ENCODE measurements at regions not wholly inside any gene's neighbourhood (a gene's known extent, or its start where the extent isn't known, plus 50 kb on each side); places are given as distances from the start of the nearest gene placed in this dataset.
"Not testable (repeated sequence)": the region's sequence is repeated elsewhere in the genome, so short reads cannot be mapped to it uniquely, and the experiment has no call there.

DNA sequence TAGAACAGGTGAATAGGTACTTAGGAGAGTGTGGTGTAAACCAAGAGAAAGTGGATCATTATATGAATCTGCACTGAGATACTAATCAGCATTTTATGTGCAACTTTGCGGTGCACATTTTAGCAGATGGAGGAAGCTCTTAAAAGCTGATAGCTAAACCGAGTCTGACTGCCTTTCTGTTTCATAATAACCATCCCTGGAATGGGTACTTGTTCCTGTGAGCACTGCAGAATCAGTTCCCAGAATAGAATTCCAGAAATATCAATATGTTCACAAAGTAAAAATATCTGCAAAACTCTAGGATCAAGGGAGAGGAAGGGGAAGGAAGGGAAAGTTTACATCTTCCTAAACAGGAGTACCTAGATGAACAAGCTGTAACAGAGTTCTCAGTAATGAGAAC is 432.2 kb upstream of the HNRNPA3 start:
- no peaks in the 10 kb centered on the region for H3K4me1 ChIP-seq (ENCODE audit: control insufficient read depth in 2 of 2, insufficient read depth in 2 of 2, low read length in 1 of 2)
- no peaks in the 10 kb centered on the region for H3K27me3 ChIP-seq (ENCODE audit: control insufficient read depth in 1 of 2, insufficient read depth in 2 of 2, low read length in 2 of 2)
- H3K36me3 ChIP-seq (ENCODE audit: control insufficient read depth in 2 of 2, insufficient read depth in 2 of 2, low read length in 1 of 2): no peaks in the 10 kb centered on the region
- H3K4me3 ChIP-seq (ENCODE audit: low read depth in 1 of 2, low read length in 2 of 2): no peak overlapping the region
- H3K9me3 ChIP-seq (ENCODE audit: control insufficient read depth in 2 of 2, insufficient read depth in 1 of 2, low read depth in 1 of 2, low read length in 1 of 2): no peaks in the 10 kb centered on the region
- no peak overlapping the region for H3K27ac ChIP-seq (ENCODE audit: low read depth in 2 of 2, low read length in 1 of 2)
- 75 to 76% methylated on average over 2 of the region's 2 CpGs for whole genome bisulfite sequencing, 2 donors

DNA sequence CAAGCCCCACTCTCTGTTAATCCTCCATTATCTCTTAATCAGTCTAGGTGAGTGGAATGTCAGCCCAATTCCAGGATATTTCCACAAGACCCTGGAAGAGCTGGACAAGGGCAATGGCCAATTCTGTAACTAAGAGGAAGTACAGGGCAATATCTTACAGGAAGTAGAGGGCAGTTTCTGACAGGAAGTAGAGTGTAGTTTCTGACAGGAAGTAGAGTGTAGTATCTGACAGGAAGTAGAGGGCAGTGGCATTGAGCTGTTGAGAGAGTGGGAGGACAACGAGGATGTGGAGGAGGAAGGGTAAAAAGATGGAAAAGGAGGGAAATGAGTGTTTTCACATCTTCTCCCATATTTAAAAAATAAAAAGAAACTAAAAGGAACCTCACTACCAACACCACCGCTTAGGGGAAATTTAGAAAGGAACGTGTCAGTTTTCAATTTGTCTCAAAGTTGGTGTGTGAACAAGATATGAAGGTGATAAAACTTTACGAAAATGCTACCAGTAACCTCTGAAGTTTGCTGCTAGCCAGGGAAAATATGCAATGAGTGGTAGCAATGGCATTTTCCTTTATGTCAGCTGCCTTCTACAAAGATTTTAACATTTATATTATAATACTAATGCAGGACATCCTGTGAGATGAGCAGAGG is 430.9 kb upstream of the HNRNPA3 start:
- Histone ChIP-seq H3K27me3 (ENCODE audit: control insufficient read depth in 1 of 2, insufficient read depth in 2 of 2, low read length in 2 of 2) (no peaks in the 10 kb centered on the region), H3K36me3 (ENCODE audit: control insufficient read depth in 2 of 2, insufficient read depth in 2 of 2, low read length in 1 of 2) (no peaks in the 10 kb centered on the region), H3K9me3 (ENCODE audit: control insufficient read depth in 2 of 2, insufficient read depth in 1 of 2, low read depth in 1 of 2, low read length in 1 of 2) (no peaks in the 10 kb centered on the region), H3K27ac (ENCODE audit: low read depth in 2 of 2, low read length in 1 of 2) (no peak overlapping the region), H3K4me1 (ENCODE audit: control insufficient read depth in 2 of 2, insufficient read depth in 2 of 2, low read length in 1 of 2) (no peaks in the 10 kb centered on the region), H3K4me3 (ENCODE audit: low read depth in 1 of 2, low read length in 2 of 2) (no peak overlapping the region)
- 71 to 77% methylated on average over 4 of the region's 4 CpGs for WGBS, 2 donors

DNA sequence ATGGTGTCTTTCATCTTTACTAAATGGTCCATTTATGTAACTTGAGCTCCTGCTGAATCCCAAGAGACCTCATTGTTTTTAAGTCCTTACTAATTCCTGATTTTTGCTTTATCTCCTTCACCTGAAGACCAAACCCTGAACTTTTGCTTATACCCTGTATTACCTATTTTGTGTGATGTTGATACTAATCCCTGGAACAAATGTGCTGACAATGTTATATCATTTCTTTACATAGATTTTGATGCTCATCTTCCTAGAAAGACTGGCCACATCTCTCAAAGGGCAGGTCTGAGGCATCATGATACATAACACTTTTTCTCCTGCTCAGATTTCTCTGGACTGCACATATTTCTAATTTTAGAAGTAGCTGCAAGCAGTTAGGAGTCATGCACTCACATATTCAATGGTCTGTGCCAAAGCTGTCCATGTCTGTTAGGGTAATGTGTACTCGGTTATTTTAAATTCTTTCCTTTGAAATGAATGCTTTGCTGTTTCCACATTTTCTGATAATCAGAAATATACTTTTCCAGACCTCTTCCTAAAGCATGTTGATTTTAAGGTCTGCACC is 427.9 kb upstream of the HNRNPA3 start:
- Histone ChIP-seq H3K4me3 (ENCODE audit: low read depth in 1 of 2, low read length in 2 of 2) (no peak overlapping the region), H3K36me3 (ENCODE audit: control insufficient read depth in 2 of 2, insufficient read depth in 2 of 2, low read length in 1 of 2) (no peaks in the 10 kb centered on the region), H3K27me3 (ENCODE audit: control insufficient read depth in 1 of 2, insufficient read depth in 2 of 2, low read length in 2 of 2) (no peaks in the 10 kb centered on the region), H3K9me3 (ENCODE audit: control insufficient read depth in 2 of 2, insufficient read depth in 1 of 2, low read depth in 1 of 2, low read length in 1 of 2) (no peaks in the 10 kb centered on the region), H3K4me1 (ENCODE audit: control insufficient read depth in 2 of 2, insufficient read depth in 2 of 2, low read length in 1 of 2) (no peaks in the 10 kb centered on the region), H3K27ac (ENCODE audit: low read depth in 2 of 2, low read length in 1 of 2) (no peak overlapping the region)
- WGBS, 2 donors: 72 to 76% methylated on average over 1 of the region's 1 CpG

DNA sequence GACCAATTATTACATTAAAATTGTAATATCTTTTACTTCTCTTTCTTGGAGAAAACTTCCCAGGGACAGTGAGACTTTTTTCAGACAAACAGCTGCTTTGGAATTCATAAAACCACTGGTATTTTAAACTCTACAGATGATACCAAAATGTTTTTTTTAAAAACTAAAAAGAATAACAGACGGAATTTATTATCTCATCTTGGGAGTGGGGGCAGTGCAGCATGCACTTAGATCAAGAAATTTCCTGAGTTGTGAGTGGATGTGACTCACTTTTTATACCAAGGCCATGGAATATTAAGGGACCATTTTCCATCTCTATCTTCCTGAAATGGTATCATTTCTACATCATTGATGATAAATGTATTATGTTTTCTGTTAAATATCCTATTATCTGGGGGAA is 422.8 kb upstream of the HNRNPA3 start:
- Histone ChIP-seq H3K27ac (ENCODE audit: low read depth in 2 of 2, low read length in 1 of 2) (no peak overlapping the region), H3K4me3 (ENCODE audit: low read depth in 1 of 2, low read length in 2 of 2) (no peak overlapping the region), H3K4me1 (ENCODE audit: control insufficient read depth in 2 of 2, insufficient read depth in 2 of 2, low read length in 1 of 2) (no peaks in the 10 kb centered on the region), H3K27me3 (ENCODE audit: control insufficient read depth in 1 of 2, insufficient read depth in 2 of 2, low read length in 2 of 2) (peaks cover 0 to 3% of the 10 kb centered on the region in 2 donors), H3K36me3 (ENCODE audit: control insufficient read depth in 2 of 2, insufficient read depth in 2 of 2, low read length in 1 of 2) (no peaks in the 10 kb centered on the region), H3K9me3 (ENCODE audit: control insufficient read depth in 2 of 2, insufficient read depth in 1 of 2, low read depth in 1 of 2, low read length in 1 of 2) (no peaks in the 10 kb centered on the region)
- WGBS, 2 donors: 60 to 63% methylated on average over 1 of the region's 1 CpG

DNA sequence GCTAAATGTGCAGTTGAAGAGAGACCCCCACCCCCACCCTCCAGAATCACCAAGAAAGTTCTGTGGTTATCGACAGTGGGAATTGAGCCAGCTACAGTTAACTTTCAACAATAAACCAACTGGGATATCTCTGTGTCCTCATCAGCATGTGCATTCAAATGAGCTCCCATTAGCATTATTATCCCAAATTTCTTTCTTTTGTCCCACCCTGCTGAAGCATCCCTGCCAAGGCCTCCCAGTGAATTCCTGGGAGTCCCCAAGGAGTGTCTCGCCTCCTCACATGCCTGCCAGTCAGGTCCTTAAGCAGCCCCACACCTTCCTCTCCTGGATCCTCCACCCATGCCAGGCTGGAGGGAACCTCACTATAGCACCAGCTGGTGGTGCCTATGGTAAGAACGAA is 422.1 kb upstream of the HNRNPA3 start:
- H3K27me3 ChIP-seq (ENCODE audit: control insufficient read depth in 1 of 2, insufficient read depth in 2 of 2, low read length in 2 of 2): peaks cover 0 to 3% of the 10 kb centered on the region in 2 donors

GRCh38 chr2:176793792-176794191 is 418.8 kb upstream of the HNRNPA3 start:
- WGBS, 2 donors: 61 to 74% methylated on average over 6 of the region's 6 CpGs
- Histone ChIP-seq H3K9me3 (ENCODE audit: control insufficient read depth in 2 of 2, insufficient read depth in 1 of 2, low read depth in 1 of 2, low read length in 1 of 2) (no peaks in the 10 kb centered on the region), H3K4me3 (ENCODE audit: low read depth in 1 of 2, low read length in 2 of 2) (no peak overlapping the region), H3K27me3 (ENCODE audit: control insufficient read depth in 1 of 2, insufficient read depth in 2 of 2, low read length in 2 of 2) (peaks cover 0 to 3% of the 10 kb centered on the region in 2 donors), H3K27ac (ENCODE audit: low read depth in 2 of 2, low read length in 1 of 2) (no peak overlapping the region), H3K36me3 (ENCODE audit: control insufficient read depth in 2 of 2, insufficient read depth in 2 of 2, low read length in 1 of 2) (no peaks in the 10 kb centered on the region), H3K4me1 (ENCODE audit: control insufficient read depth in 2 of 2, insufficient read depth in 2 of 2, low read length in 1 of 2) (no peaks in the 10 kb centered on the region)

More for the DNA sequence above, 422.1 kb upstream of the HNRNPA3 start:
- no peaks in the 10 kb centered on the region for H3K36me3 ChIP-seq (ENCODE audit: control insufficient read depth in 2 of 2, insufficient read depth in 2 of 2, low read length in 1 of 2)
- 85 to 89% methylated on average over 3 of the region's 3 CpGs for WGBS, 2 donors
- H3K9me3 ChIP-seq (ENCODE audit: control insufficient read depth in 2 of 2, insufficient read depth in 1 of 2, low read depth in 1 of 2, low read length in 1 of 2): no peaks in the 10 kb centered on the region
- H3K4me3 ChIP-seq (ENCODE audit: low read depth in 1 of 2, low read length in 2 of 2): no peak overlapping the region
- no peak overlapping the region for H3K27ac ChIP-seq (ENCODE audit: low read depth in 2 of 2, low read length in 1 of 2)
- H3K4me1 ChIP-seq (ENCODE audit: control insufficient read depth in 2 of 2, insufficient read depth in 2 of 2, low read length in 1 of 2): no peaks in the 10 kb centered on the region

GRCh38 chr2:176794392-176794791 is 418.2 kb upstream of the HNRNPA3 start:
- no peak overlapping the region for H3K27ac ChIP-seq (ENCODE audit: low read depth in 2 of 2, low read length in 1 of 2)
- 79 to 88% methylated on average over 1 of the region's 1 CpG for WGBS, 2 donors

GRCh38 chr2:176795823-176796222 is 416.8 kb upstream of the HNRNPA3 start:
- H3K9me3 ChIP-seq (ENCODE audit: control insufficient read depth in 2 of 2, insufficient read depth in 1 of 2, low read depth in 1 of 2, low read length in 1 of 2): no peaks in the 10 kb centered on the region
- H3K4me3 ChIP-seq (ENCODE audit: low read depth in 1 of 2, low read length in 2 of 2): no peak overlapping the region
- no peaks in the 10 kb centered on the region for H3K36me3 ChIP-seq (ENCODE audit: control insufficient read depth in 2 of 2, insufficient read depth in 2 of 2, low read length in 1 of 2)
- no peaks in the 10 kb centered on the region for H3K4me1 ChIP-seq (ENCODE audit: control insufficient read depth in 2 of 2, insufficient read depth in 2 of 2, low read length in 1 of 2)
- peaks cover 0 to 3% of the 10 kb centered on the region in 2 donors for H3K27me3 ChIP-seq (ENCODE audit: control insufficient read depth in 1 of 2, insufficient read depth in 2 of 2, low read length in 2 of 2)
- 82% methylated on average over 2 of the region's 2 CpGs for WGBS, 2 donors
- H3K27ac ChIP-seq (ENCODE audit: low read depth in 2 of 2, low read length in 1 of 2): no peak overlapping the region

More at GRCh38 chr2:176794392-176794791, 418.2 kb upstream of the HNRNPA3 start:
- Histone ChIP-seq H3K4me3 (ENCODE audit: low read depth in 1 of 2, low read length in 2 of 2) (no peak overlapping the region), H3K27me3 (ENCODE audit: control insufficient read depth in 1 of 2, insufficient read depth in 2 of 2, low read length in 2 of 2) (peaks cover 0 to 3% of the 10 kb centered on the region in 2 donors), H3K36me3 (ENCODE audit: control insufficient read depth in 2 of 2, insufficient read depth in 2 of 2, low read length in 1 of 2) (no peaks in the 10 kb centered on the region), H3K4me1 (ENCODE audit: control insufficient read depth in 2 of 2, insufficient read depth in 2 of 2, low read length in 1 of 2) (no peaks in the 10 kb centered on the region), H3K9me3 (ENCODE audit: control insufficient read depth in 2 of 2, insufficient read depth in 1 of 2, low read depth in 1 of 2, low read length in 1 of 2) (no peaks in the 10 kb centered on the region)

DNA sequence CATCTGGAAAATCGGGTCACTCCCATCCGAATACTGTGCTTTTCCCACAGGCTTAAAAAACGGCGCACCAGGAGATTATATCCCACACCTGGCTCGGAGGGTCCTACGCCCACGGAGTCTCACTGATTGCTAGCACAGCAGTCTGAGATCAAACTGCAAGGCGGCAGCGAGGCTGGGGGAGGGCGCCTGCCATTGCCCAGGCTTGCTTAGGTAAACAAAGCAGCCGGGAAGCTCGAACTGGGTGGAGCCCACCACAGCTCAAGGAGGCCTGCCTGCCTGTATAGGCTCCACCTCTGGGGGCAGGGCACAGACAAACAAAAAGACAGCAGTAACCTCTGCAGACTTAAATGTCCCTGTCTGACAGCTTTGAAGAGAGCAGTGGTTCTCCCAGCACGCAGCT is 415.9 kb upstream of the HNRNPA3 start:
- not testable (repeated sequence) for H3K4me1 ChIP-seq (ENCODE audit: control insufficient read depth in 2 of 2, insufficient read depth in 2 of 2, low read length in 1 of 2); H3K9me3 ChIP-seq (ENCODE audit: control insufficient read depth in 2 of 2, insufficient read depth in 1 of 2, low read depth in 1 of 2, low read length in 1 of 2); H3K4me3 ChIP-seq (ENCODE audit: low read depth in 1 of 2, low read length in 2 of 2); H3K27ac ChIP-seq (ENCODE audit: low read depth in 2 of 2, low read length in 1 of 2); H3K27me3 ChIP-seq (ENCODE audit: control insufficient read depth in 1 of 2, insufficient read depth in 2 of 2, low read length in 2 of 2); H3K36me3 ChIP-seq (ENCODE audit: control insufficient read depth in 2 of 2, insufficient read depth in 2 of 2, low read length in 1 of 2)
- WGBS, 2 donors: 69 to 78% methylated on average over 12 of the region's 13 CpGs

DNA sequence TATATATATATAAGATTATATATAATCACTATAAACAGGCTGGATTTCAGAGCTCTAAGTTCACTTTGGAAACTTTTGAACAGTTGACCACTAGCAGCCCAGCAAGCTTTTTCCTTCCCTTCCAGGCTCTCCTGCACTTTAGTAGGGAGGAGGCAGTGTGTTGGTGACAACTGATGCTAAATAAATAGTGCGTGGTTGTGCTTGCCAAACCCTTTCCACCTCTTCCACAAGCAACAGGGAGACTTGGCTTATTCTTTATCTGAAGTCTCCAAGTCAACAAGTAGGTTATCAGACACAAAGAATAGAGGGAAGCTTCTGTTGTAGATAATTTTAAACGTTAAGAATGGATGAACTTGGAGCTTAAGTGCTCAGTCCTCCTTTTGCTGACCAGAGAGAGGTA is 408.2 kb upstream of the HNRNPA3 start:
- Histone ChIP-seq H3K4me3 (ENCODE audit: low read depth in 1 of 2, low read length in 2 of 2) (no peak overlapping the region), H3K9me3 (ENCODE audit: control insufficient read depth in 2 of 2, insufficient read depth in 1 of 2, low read depth in 1 of 2, low read length in 1 of 2) (no peaks in the 10 kb centered on the region), H3K4me1 (ENCODE audit: control insufficient read depth in 2 of 2, insufficient read depth in 2 of 2, low read length in 1 of 2) (no peaks in the 10 kb centered on the region), H3K27me3 (ENCODE audit: control insufficient read depth in 1 of 2, insufficient read depth in 2 of 2, low read length in 2 of 2) (no peaks in the 10 kb centered on the region), H3K36me3 (ENCODE audit: control insufficient read depth in 2 of 2, insufficient read depth in 2 of 2, low read length in 1 of 2) (no peaks in the 10 kb centered on the region), H3K27ac (ENCODE audit: low read depth in 2 of 2, low read length in 1 of 2) (no peak overlapping the region)
- WGBS, 2 donors: 34 to 50% methylated on average over 2 of the region's 2 CpGs
